Activated naive CD8-positive, alpha-beta T cell treated with anti-CD3 and anti-CD28 coated beads, Interleukin-2, amount 10 ng/mL, durations not matched to agents 7 days and 5 days (primary cell): ENCODE measurements at regions not wholly inside any gene's neighbourhood (a gene's known extent, or its start where the extent isn't known, plus 50 kb on each side); places are given as distances from the start of the nearest gene placed in this dataset.

Source experiments
- ATAC-seq: fragments of 150-1000 bp; cut with Tn5 transposase; one replicate; pipeline ENCODE4 v1.10.0; 2021; ENCODE audit warnings: low read depth, moderate library complexity
- POLR2A ChIA-PET: fragments of 350-600 bp; sonication (Branson Sonifier 250); formaldehyde crosslinking; loops from one replicate; lab custom pipeline; 2021; ENCODE audit warnings: antibody characterized with exemption; lab: Charles Lee
- DNase-seq: peaks from one replicate; pipeline ENCODE4 v3.0.0; 2021
- H3K27ac Mint-ChIP-seq: one replicate; pipeline ENCODE4 v1.8.0; 2022; ENCODE audit warnings: mild to moderate bottlenecking, mixed read lengths
- H3K27me3 Mint-ChIP-seq: one replicate; pipeline ENCODE4 v1.8.0; 2022; ENCODE audit warnings: mild to moderate bottlenecking, moderate library complexity, mixed read lengths
- H3K36me3 Mint-ChIP-seq: one replicate; pipeline ENCODE4 v1.8.0; 2021; ENCODE audit warnings: mild to moderate bottlenecking, mixed read lengths
- H3K4me1 Mint-ChIP-seq: one replicate; pipeline ENCODE4 v1.8.0; 2021; ENCODE audit warnings: mixed read lengths
- H3K4me3 Mint-ChIP-seq: one replicate; pipeline ENCODE4 v1.8.0; 2022; ENCODE audit warnings: mild to moderate bottlenecking, moderate library complexity, mixed read lengths
- H3K9me3 Mint-ChIP-seq: one replicate; pipeline ENCODE4 v1.8.0; 2021; ENCODE audit warnings: mixed read lengths

DNA sequence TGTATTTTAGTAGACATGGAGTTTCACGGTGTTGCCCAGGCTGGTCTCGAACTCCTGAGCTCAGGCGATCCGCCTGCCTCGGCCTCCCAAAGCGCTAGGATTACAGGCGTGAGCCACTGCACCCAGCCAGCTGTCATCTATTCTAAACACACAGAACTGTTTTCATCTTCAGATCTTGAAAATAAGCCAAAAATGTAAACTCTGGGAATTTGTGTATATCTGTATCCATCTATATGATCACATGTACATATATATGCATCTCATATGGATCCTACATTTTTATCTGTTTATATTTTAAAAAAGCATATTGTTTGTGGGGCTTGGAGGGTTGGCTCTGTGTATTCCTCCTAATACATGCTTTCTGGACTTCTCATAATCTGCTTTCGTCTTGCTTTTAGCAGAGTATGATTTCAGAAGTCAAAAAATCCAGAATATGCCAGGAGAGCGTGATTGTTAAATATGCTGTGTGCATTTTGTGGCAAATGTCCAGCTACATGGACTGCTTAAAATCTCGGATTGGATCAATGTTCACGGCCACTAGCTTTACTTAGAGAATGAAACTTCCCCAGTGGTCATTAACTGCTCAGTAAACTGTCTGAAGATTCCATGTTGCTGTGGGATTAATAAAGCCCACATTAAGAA is 274.4 kb upstream of the IRX1 start:
- H3K4me3 Mint-ChIP-seq: no peak overlapping the region
- POLR2A ChIA-PET: no interaction called here
- H3K36me3 Mint-ChIP-seq: no peaks in the 10 kb centered on the region
- no peak for ATAC-seq
- no peaks in the 10 kb centered on the region for H3K27me3 Mint-ChIP-seq
- DNase-seq: no peak
- H3K4me1 Mint-ChIP-seq: no peaks in the 10 kb centered on the region
- no peak overlapping the region for H3K27ac Mint-ChIP-seq
- H3K9me3 Mint-ChIP-seq: peaks cover 3% of the 10 kb centered on the region

DNA sequence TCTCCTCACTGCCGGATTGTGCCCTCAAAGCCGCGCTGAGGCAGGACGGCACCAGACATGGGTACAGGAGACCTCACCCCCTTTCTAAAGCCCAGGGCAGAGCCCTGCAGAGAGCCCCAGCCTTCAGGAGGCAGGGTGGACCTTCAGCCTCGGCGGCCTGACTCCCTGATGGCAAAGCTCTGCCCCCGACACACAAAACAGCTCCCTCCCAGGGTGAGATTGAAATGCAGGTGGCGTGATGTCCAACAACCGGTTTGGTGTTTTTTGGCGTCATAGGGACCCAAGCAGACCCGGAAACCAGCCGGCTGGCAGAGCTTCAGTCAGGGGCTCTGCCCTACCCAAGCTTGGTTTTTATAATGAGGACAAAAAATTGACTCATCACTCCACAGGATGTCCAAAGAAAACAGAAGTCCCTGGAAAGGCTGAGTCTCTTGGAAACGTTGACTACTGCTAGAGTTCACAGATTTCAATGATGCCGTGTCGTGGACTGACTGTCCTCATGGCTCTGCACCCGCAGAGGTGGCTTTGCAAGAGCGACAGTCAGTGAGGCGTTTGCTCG is 275.2 kb upstream of the IRX1 start:
- Mint-ChIP-seq H3K27ac (no peak overlapping the region), H3K4me3 (no peak overlapping the region), H3K9me3 (peaks cover 2% of the 10 kb centered on the region), H3K27me3 (no peaks in the 10 kb centered on the region), H3K36me3 (no peaks in the 10 kb centered on the region), H3K4me1 (no peaks in the 10 kb centered on the region)
- DNase-seq: no peak
- POLR2A ChIA-PET: no interaction called here
- ATAC-seq: no peak

DNA sequence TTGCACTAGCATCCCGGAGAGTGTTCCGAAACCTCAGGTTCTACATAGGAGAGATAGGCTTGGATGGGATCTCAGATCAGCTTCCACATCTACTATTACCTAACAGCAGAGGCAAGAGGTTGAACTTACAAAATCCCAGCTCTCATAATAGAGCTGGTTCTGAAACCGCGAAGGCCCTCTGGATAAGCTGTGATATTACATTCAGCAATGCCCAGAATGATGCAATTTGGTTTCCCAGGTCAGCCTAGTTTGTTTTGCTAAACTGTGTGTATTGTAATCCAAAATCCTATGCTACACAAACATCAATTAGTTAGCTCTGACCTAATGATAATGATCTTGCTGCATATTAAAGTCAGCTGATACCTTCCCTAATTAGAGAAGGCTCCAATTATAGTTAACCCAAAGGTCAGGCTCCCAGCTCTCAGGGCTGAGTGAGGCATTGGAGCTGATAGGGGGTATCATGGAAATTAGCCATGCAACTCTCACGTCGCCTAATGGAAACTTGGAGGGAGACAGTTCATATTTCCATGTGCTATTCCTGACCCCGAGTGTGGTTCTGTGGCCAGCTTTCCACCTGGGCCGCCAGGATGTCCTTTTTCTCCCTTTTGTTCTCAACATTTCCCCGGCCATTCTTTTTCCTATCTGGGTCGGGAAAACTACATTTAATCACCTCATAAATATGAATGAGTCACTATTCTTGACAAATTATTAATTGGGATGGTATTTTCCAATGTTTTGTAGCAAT is 278.4 kb upstream of the IRX1 start:
- no peaks in the 10 kb centered on the region for H3K36me3 Mint-ChIP-seq
- no peaks in the 10 kb centered on the region for H3K4me1 Mint-ChIP-seq
- POLR2A ChIA-PET: no interaction called here
- H3K9me3 Mint-ChIP-seq: peaks cover 1% of the 10 kb centered on the region
- DNase-seq: no peak
- no peak overlapping the region for H3K4me3 Mint-ChIP-seq
- H3K27me3 Mint-ChIP-seq: no peaks in the 10 kb centered on the region
- no peak for ATAC-seq
- no peak overlapping the region for H3K27ac Mint-ChIP-seq

- no peaks in the 10 kb centered on the region for H3K4me1 Mint-ChIP-seq
- no peaks in the 10 kb centered on the region for H3K36me3 Mint-ChIP-seq
- no peaks in the 10 kb centered on the region for H3K27me3 Mint-ChIP-seq
- ATAC-seq (no peak), DNase-seq (no peak)
- POLR2A ChIA-PET: no interaction called here
- H3K4me3 Mint-ChIP-seq: no peak overlapping the region
- H3K9me3 Mint-ChIP-seq: peaks cover 5% of the 10 kb centered on the region
- H3K27ac Mint-ChIP-seq: no peak overlapping the region
These were observed 282.1 kb upstream of the IRX1 start for GRCh38 chr5:3313569-3313968.

DNA sequence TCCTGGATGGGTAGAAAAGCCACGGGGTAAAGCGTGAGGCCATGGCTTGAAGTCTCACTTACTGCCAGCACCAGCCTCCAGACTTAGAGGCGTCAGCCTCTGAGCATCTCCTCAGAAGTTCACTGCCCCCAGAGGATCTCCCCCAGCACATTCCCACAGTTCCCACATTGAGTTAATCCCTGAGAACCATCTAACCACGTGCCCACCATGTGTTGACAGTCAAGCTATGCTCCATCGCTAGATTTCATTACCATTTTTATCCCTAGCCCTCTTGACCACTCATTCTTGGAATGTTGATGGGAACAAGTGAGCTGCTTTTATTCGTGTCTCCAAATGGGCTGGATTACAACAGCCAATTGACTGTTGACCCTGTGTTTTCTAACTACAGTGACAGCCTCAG is 283.3 kb upstream of the IRX1 start:
- ATAC-seq (no peak), DNase-seq (no peak)
- H3K9me3 Mint-ChIP-seq: peaks cover 5% of the 10 kb centered on the region
- no peaks in the 10 kb centered on the region for H3K36me3 Mint-ChIP-seq
- POLR2A ChIA-PET: no interaction called here
- H3K27me3 Mint-ChIP-seq: no peaks in the 10 kb centered on the region
- H3K4me3 Mint-ChIP-seq: no peak overlapping the region
- H3K27ac Mint-ChIP-seq: no peak overlapping the region
- no peaks in the 10 kb centered on the region for H3K4me1 Mint-ChIP-seq

- DNase-seq (no peak), ATAC-seq (no peak)
- no peaks in the 10 kb centered on the region for H3K27me3 Mint-ChIP-seq
- peaks cover 5% of the 10 kb centered on the region for H3K9me3 Mint-ChIP-seq
- H3K4me1 Mint-ChIP-seq: no peaks in the 10 kb centered on the region
- POLR2A ChIA-PET: no interaction called here
- H3K36me3 Mint-ChIP-seq: no peaks in the 10 kb centered on the region
- no peak overlapping the region for H3K27ac Mint-ChIP-seq
- H3K4me3 Mint-ChIP-seq: no peak overlapping the region
These were observed 284.2 kb upstream of the IRX1 start for GRCh38 chr5:3311433-3311832.

- Mint-ChIP-seq H3K4me3 (no peak overlapping the region), H3K36me3 (no peaks in the 10 kb centered on the region), H3K9me3 (peaks cover 5% of the 10 kb centered on the region), H3K27me3 (no peaks in the 10 kb centered on the region), H3K4me1 (no peaks in the 10 kb centered on the region), H3K27ac (no peak overlapping the region)
- POLR2A ChIA-PET: no interaction called here
- ATAC-seq: no peak
- DNase-seq: no peak
These were observed 284.9 kb upstream of the IRX1 start for GRCh38 chr5:3310541-3311261.

DNA sequence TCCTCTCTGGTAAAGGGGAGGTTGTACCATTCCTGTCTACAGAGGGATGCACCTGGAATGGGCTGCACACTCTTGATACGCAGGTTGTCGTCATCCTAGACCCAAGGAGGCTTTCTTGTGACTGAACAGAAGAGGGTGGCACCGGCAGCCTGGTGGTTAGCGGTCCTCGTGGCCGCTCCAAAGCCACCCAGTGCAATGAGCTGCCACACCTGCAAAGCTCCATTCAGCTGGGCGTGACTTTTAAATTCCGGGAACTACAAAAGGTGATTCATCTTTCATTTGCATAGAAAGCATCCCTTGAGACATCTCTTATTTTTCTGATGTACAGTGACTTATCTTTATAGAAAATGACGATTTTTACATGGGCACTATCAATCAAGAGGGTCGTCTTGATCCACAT is 286.1 kb upstream of the IRX1 start:
- Mint-ChIP-seq H3K27ac (no peak overlapping the region), H3K36me3 (no peaks in the 10 kb centered on the region), H3K4me1 (no peaks in the 10 kb centered on the region), H3K9me3 (peaks cover 8% of the 10 kb centered on the region), H3K4me3 (no peak overlapping the region), H3K27me3 (no peaks in the 10 kb centered on the region)
- POLR2A ChIA-PET: no interaction called here
- ATAC-seq (no peak), DNase-seq (no peak)

- ATAC-seq (no peak), DNase-seq (no peak)
- H3K36me3 Mint-ChIP-seq: no peaks in the 10 kb centered on the region
- POLR2A ChIA-PET: no interaction called here
- no peaks in the 10 kb centered on the region for H3K4me1 Mint-ChIP-seq
- H3K27me3 Mint-ChIP-seq: no peaks in the 10 kb centered on the region
- H3K9me3 Mint-ChIP-seq: peaks cover 8% of the 10 kb centered on the region
- no peak overlapping the region for H3K27ac Mint-ChIP-seq
- no peak overlapping the region for H3K4me3 Mint-ChIP-seq
These were observed 287.5 kb upstream of the IRX1 start for GRCh38 chr5:3307982-3308621.

DNA sequence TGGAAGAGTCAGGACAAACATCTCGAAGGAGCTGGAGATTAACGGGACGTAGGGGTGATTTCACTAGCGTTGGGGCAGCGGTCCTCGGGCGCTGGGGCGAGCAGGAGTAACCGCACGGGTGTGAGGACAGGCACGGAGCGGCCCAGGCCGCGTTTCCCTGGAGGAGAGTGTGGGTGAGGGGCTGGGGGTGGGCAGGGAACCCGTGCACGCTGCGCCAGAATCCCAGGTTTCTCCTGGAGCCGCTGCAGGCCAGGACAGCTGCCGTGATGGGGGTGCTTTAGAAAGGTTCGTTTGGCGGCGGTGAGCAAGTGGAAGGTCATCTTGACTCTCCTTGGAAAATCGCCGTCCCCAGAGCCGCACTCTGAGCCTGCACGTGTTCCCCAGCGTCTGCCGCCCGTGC is 290.2 kb upstream of the IRX1 start:
- peaks cover 2% of the 10 kb centered on the region for H3K27me3 Mint-ChIP-seq
- POLR2A ChIA-PET: no interaction called here
- H3K4me3 Mint-ChIP-seq: no peak overlapping the region
- peaks cover 3% of the 10 kb centered on the region for H3K9me3 Mint-ChIP-seq
- ATAC-seq: no peak
- H3K36me3 Mint-ChIP-seq: no peaks in the 10 kb centered on the region
- no peak for DNase-seq
- no peak overlapping the region for H3K27ac Mint-ChIP-seq
- no peaks in the 10 kb centered on the region for H3K4me1 Mint-ChIP-seq

- ATAC-seq: no peak
- Mint-ChIP-seq H3K27ac (no peak overlapping the region), H3K36me3 (no peaks in the 10 kb centered on the region), H3K9me3 (peaks cover 3% of the 10 kb centered on the region), H3K4me1 (no peaks in the 10 kb centered on the region), H3K4me3 (no peak overlapping the region), H3K27me3 (peaks cover 2% of the 10 kb centered on the region)
- POLR2A ChIA-PET: no interaction called here
- no peak for DNase-seq
These were observed 291.3 kb upstream of the IRX1 start for GRCh38 chr5:3304346-3304745.

DNA sequence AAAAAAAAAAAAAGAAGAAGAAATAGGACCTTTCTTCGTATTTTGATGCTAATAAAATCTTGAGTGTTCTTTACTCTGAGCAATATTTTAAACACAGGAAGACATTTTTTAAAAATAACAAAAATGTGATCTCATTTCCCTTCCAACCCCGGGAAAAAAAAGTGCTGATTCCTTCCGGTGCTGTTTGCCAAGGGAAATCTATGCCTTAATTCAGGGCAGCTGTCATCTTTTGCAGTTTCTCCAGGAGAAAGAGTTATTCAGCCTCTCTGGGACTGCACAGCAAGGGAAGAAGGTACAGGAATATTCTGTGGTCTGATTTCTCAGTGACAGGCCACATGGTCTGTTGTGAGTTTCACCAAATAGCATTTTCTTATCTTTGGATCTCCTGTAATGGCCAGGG is 291.9 kb upstream of the IRX1 start:
- H3K9me3 Mint-ChIP-seq: peaks cover 3% of the 10 kb centered on the region
- H3K27ac Mint-ChIP-seq: no peak overlapping the region
- no peak for DNase-seq
- POLR2A ChIA-PET: no interaction called here
- H3K36me3 Mint-ChIP-seq: no peaks in the 10 kb centered on the region
- peaks cover 2% of the 10 kb centered on the region for H3K27me3 Mint-ChIP-seq
- H3K4me1 Mint-ChIP-seq: no peaks in the 10 kb centered on the region
- no peak for ATAC-seq
- H3K4me3 Mint-ChIP-seq: no peak overlapping the region

DNA sequence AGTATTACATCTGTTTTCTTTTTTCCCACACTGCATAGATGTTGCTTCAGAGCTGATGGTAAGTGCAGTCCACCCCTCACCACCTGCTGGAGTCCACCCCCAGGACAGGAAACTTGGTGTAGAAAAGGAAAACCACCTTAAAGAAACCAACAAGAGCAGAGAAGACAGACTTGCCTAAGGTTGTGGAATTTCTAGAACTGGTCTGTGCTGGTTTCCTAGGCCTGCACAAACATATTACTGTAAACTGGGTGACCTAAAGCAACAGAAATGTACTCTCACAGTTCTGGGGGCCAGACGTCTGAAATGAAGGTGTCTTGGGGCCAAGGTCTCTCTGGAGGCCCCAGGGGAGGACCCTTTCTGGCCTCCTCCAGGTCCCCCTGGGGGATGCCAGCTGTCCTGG is 293.4 kb upstream of the IRX1 start:
- POLR2A ChIA-PET: no interaction called here
- no peak for DNase-seq
- Mint-ChIP-seq H3K4me3 (no peak overlapping the region), H3K4me1 (no peaks in the 10 kb centered on the region), H3K36me3 (no peaks in the 10 kb centered on the region), H3K27me3 (peaks cover 2% of the 10 kb centered on the region), H3K9me3 (peaks cover 3% of the 10 kb centered on the region), H3K27ac (no peak overlapping the region)
- ATAC-seq: no peak
